ENCODE measurements at regions not wholly inside any gene's neighbourhood (a gene's known extent, or its start where the extent isn't known, plus 50 kb on each side); places are given as distances from the start of the nearest gene placed in this dataset.

DNA sequence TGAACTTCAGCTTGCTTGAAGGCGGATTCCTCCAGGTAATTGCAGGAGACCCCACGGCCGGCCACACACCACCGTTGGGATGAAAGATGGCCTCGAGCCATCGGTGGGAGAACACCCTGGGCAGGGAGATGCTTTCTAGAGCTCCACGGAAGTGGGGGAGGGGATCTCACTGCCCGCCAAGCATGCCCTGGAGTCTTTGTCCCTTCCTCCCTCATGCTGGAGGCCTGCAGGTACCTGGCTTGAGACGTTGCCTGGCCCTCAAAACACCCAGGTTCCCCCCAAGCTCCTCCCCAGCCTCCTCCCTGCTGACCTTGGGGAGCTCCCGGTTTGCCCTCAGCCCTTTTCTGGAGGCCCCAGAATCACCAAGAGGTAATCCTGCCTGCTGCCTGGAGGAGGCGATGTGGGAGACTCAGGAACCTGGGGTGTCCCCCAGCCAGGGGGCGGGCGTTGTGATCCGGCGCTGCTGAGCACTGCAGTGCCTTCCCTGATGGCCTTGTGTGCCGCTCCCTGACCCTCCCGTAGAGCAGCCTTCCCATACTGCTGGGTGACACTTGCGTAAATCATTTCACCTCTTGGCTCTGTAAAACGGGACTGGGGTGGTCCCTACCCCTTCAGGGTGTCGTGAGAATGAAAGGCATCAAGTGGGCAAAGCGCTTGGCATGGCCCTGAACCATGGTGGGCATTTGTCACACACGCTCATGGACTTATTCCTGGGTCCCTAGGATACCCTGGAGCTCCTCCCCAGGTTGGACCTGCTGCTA lies 91.4 kb downstream of the CEBPB start:
- Mint-ChIP-seq H3K27ac (no peak overlapping the region), H3K4me1 (ENCODE audit: low read depth) (peaks cover 43% of the 10 kb centered on the region), H3K9me3 (no peaks in the 10 kb centered on the region), H3K27me3 (ENCODE audit: low read depth) (peaks cover 6% of the 10 kb centered on the region), H3K36me3 (ENCODE audit: insufficient read depth in 2 of 2) (no peaks in the 10 kb centered on the region), H3K4me3 (no peak overlapping the region)
- DNase-seq (peak in 1 of 2 donors; percentile 33), ATAC-seq (replicated peaks in 1 of 2) (no peak)

- Mint-ChIP-seq H3K27me3 (ENCODE audit: low read depth) (peaks cover 9% of the 10 kb centered on the region), H3K9me3 (no peaks in the 10 kb centered on the region), H3K4me1 (ENCODE audit: low read depth) (peaks cover 43% of the 10 kb centered on the region), H3K36me3 (ENCODE audit: insufficient read depth in 2 of 2) (no peaks in the 10 kb centered on the region), H3K4me3 (no peak overlapping the region), H3K27ac (no peak overlapping the region)
- DNase-seq = no peak
- no peak for ATAC-seq (replicated peaks in 1 of 2)
Observed at GRCh38 chr20:50282592-50283241, 92.1 kb downstream of the CEBPB start.

- DNase-seq (no peak), ATAC-seq (replicated peaks in 1 of 2) (no peak)
- no peaks in the 10 kb centered on the region for H3K9me3 Mint-ChIP-seq
- no peaks in the 10 kb centered on the region for H3K36me3 Mint-ChIP-seq (ENCODE audit: insufficient read depth in 2 of 2)
- peaks cover 43% of the 10 kb centered on the region for H3K4me1 Mint-ChIP-seq (ENCODE audit: low read depth)
- no peak overlapping the region for H3K4me3 Mint-ChIP-seq
- H3K27me3 Mint-ChIP-seq (ENCODE audit: low read depth) = peaks cover 8% of the 10 kb centered on the region
- H3K27ac Mint-ChIP-seq = no peak overlapping the region
Observed at GRCh38 chr20:50283370-50283769, 92.7 kb downstream of the CEBPB start.

DNA sequence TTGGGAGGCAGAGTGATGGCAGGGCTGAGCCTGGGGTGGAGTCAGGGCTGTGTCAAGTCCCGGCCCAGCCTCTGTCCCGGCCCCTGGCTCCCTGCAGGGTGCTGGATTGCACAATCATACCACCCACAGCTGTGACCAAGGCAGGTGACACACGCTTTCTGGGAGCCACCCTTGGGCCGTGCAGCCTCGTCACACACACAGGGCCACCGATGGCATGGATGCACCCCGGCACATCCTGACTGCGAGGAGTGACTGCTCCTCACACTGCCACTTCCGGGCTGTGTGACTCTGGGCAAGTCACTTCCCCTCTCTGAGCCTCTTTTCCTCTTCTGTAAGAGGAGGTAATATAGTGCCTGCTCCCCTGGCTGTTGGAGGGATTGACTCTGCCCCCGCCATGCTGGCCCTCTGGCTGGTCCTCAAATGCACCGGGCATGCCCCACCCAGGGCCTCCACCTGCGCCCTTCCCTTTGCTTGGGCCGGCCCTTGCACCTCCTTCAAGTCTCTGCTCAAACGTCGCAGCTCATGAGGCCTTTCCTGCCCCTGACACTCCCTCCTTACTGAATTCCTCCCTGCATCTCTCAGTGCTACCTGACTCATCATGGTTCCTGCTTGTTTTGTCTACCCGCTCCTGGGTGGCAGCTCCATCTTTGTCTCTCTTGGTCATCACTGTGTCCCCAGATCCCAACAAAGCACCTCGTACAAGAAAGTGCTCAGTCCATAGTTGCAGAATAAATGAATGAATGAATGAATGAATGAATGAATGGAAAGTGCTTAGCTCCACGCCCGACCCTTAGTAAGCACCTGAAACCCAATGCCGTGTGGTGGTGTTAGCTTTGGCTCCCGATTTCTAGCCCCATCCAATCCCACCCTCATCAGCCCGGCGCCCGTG lies 93.5 kb downstream of the CEBPB start:
- no peaks in the 10 kb centered on the region for H3K9me3 Mint-ChIP-seq
- DNase-seq = peak; percentile 57 to 69

DNA sequence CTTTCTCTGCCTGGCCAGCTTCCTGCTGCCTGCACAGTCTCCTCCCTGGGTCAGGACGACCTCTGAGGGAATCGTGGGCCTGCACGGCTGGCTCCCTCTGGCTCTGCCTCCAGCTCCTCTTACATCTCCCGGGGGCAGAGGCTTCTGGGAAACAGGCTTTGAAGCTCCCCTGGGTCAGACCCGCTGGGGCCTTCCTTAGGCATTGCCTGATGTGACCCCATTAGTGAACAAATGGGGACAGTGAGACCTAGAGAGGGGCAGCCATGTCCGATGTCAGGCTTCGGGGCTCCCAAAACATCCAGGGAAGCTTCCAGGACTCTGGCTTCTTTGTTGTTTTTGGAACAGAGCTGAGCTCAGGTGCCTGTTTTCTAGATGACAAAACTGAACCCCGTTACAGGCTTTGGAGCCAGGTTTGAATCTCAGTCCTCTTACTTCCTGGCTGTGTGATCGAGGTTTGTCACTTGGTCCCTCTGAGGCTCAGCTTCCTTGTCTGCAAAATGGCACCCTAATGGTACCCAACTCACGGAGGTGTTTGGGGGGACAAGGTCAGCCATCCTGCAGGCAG lies 94.3 kb downstream of the CEBPB start:
- Mint-ChIP-seq H3K27me3 (ENCODE audit: low read depth) (peaks cover 10% of the 10 kb centered on the region), H3K27ac (peak overlapping the region; percentile 96), H3K4me3 (peak overlapping the region; percentile 58 to 78), H3K9me3 (no peaks in the 10 kb centered on the region), H3K36me3 (ENCODE audit: insufficient read depth in 2 of 2) (no peaks in the 10 kb centered on the region), H3K4me1 (ENCODE audit: low read depth) (peaks cover 43% of the 10 kb centered on the region)
- no peak for ATAC-seq (replicated peaks in 1 of 2)
- DNase-seq = no peak

More for the DNA sequence above, 93.5 kb downstream of the CEBPB start:
- H3K4me1 Mint-ChIP-seq (ENCODE audit: low read depth) = peaks cover 43% of the 10 kb centered on the region
- ATAC-seq (replicated peaks in 1 of 2) = peak; percentile 61 to 76
- H3K27me3 Mint-ChIP-seq (ENCODE audit: low read depth) = peaks cover 6% of the 10 kb centered on the region
- peak overlapping the region; percentile 72 for H3K27ac Mint-ChIP-seq
- H3K36me3 Mint-ChIP-seq (ENCODE audit: insufficient read depth in 2 of 2) = no peaks in the 10 kb centered on the region
- peak overlapping the region; percentile 28 to 33 for H3K4me3 Mint-ChIP-seq

DNA sequence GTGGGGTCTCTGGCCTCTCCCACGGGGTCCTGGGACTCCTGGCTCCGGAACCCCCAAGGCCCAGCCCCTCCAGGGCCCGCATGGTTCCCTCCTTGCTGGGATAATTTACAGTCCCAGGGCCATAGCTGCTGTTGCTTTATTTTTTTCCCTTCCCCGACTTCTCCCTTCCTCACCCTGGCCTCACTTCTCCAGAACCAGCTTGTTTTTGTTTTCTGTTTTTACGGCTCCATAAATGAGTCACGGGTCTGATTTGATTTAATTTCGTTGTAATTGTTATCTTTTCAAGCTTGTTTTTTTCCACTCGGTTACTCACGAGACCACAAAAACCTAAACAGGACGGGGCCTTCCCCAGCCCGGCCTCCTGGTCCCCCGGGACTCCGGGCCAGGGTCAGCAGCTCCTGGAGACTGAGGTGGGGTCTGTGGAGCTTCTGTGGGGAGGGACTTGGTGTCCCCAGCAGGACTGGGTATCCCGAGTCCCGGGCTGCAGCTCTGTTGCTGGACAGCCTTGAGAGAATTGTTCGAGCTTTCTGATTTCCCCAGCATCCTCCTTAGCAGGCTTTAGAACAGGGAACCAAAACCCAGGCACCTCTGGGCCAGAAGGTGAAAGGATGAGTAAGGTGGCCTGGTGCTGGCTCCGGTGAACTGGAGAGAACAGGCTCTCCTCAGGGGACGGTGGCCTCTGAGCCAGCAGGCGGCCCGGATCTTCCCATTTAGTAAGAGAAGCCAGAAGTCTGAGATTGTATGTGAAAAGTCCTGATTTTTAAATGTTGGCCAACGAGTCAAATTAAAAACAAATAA lies 94.9 kb downstream of the CEBPB start:
- peak; percentile 62 to 67 for ATAC-seq (replicated peaks in 1 of 2)
- Mint-ChIP-seq H3K4me3 (peak overlapping the region; percentile 58 to 78), H3K36me3 (ENCODE audit: insufficient read depth in 2 of 2) (no peaks in the 10 kb centered on the region), H3K9me3 (no peaks in the 10 kb centered on the region), H3K27ac (peak overlapping the region; percentile 96), H3K4me1 (ENCODE audit: low read depth) (peaks cover 43% of the 10 kb centered on the region), H3K27me3 (ENCODE audit: low read depth) (peaks cover 13% of the 10 kb centered on the region)
- peak; percentile 47 to 63 for DNase-seq

DNA sequence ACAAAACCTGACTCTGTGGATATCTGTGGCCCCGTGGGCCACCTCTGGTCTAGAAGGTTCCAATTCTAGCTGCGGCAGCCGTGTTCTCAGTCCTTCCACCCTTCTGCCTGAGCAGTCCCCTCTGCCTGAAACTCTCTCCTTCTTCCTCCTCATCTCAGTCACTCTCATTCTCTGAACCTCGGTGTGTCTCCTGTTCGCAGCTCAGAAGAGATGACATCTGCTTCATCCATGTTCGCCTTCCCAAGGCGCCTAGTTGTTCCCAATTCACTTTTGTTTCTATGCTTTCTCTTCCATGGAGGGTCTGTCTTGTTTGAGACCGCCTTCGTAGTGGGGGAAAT lies 95.5 kb downstream of the CEBPB start:
- DNase-seq = no peak
- Mint-ChIP-seq H3K36me3 (ENCODE audit: insufficient read depth in 2 of 2) (no peaks in the 10 kb centered on the region), H3K4me1 (ENCODE audit: low read depth) (peaks cover 43% of the 10 kb centered on the region), H3K27me3 (ENCODE audit: low read depth) (peaks cover 19% of the 10 kb centered on the region), H3K27ac (peak overlapping the region; percentile 96), H3K9me3 (no peaks in the 10 kb centered on the region), H3K4me3 (peak overlapping the region; percentile 9 to 78)
- peak; percentile 16 to 19 for ATAC-seq (replicated peaks in 1 of 2)

DNA sequence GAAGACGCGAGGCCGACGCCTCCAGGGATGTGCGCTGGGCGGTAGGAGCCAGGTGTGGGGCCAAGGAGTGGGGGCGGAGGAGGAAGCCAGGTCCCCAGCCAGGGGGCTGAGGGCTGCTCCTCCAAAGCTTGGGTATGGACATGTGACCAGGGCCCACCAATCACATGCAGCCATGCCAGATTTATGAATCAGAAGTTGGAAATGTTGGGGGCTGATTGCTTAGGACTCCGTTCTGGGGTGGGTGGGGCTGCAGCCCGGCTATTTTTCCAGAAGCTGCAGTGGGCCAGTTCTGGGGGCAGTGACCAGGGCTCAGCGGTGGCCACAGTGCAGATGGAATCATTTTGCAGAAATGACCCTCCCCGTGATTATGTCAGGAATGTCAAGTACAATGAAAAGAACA lies 96.0 kb downstream of the CEBPB start:
- Mint-ChIP-seq H3K9me3 (no peaks in the 10 kb centered on the region), H3K4me1 (ENCODE audit: low read depth) (peaks cover 43% of the 10 kb centered on the region)
- ATAC-seq (replicated peaks in 1 of 2) = peak; percentile 9 to 14

DNA sequence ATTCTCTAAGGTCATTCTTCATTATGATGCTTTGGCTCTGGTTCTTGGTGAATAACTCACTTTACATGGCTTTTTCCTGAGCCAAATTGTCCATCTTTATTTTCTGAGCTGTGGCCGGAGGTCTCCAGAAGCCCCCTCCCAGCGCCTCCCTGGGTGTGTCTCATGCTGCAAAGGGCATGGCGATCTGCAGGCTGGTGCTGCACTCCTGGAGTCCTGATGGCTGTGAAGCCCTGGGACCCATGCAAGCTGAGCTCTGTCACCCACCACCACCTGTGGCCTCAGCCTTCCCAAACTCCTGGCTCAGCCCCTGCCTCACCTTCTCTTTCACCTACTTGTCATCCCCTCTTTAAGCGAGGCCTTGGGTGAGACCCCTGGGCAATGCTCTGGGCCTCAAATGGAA lies 96.9 kb downstream of the CEBPB start:
- DNase-seq (no peak), ATAC-seq (replicated peaks in 1 of 2) (no peak)
- Mint-ChIP-seq H3K36me3 (ENCODE audit: insufficient read depth in 2 of 2) (no peaks in the 10 kb centered on the region), H3K27me3 (ENCODE audit: low read depth) (peaks cover 20% of the 10 kb centered on the region), H3K4me3 (no peak overlapping the region), H3K27ac (no peak overlapping the region), H3K4me1 (ENCODE audit: low read depth) (peaks cover 43% of the 10 kb centered on the region), H3K9me3 (no peaks in the 10 kb centered on the region)

More for the DNA sequence above, 96.0 kb downstream of the CEBPB start:
- H3K27ac Mint-ChIP-seq = peak overlapping the region; percentile 96
- peaks cover 20% of the 10 kb centered on the region for H3K27me3 Mint-ChIP-seq (ENCODE audit: low read depth)
- H3K36me3 Mint-ChIP-seq (ENCODE audit: insufficient read depth in 2 of 2) = no peaks in the 10 kb centered on the region
- DNase-seq = peak in 1 of 2 donors; percentile 15
- H3K4me3 Mint-ChIP-seq = peak overlapping the region in 1 of 2 donors; percentile 78

- DNase-seq = no peak
- no peak for ATAC-seq (replicated peaks in 1 of 2)
- no peaks in the 10 kb centered on the region for H3K36me3 Mint-ChIP-seq (ENCODE audit: insufficient read depth in 2 of 2)
- H3K4me1 Mint-ChIP-seq (ENCODE audit: low read depth) = peaks cover 36% of the 10 kb centered on the region
- no peak overlapping the region for H3K4me3 Mint-ChIP-seq
- no peak overlapping the region for H3K27ac Mint-ChIP-seq
- H3K9me3 Mint-ChIP-seq = no peaks in the 10 kb centered on the region
- H3K27me3 Mint-ChIP-seq (ENCODE audit: low read depth) = peaks cover 20% of the 10 kb centered on the region
Observed at GRCh38 chr20:50288128-50288623, 97.5 kb downstream of the CEBPB start.

DNA sequence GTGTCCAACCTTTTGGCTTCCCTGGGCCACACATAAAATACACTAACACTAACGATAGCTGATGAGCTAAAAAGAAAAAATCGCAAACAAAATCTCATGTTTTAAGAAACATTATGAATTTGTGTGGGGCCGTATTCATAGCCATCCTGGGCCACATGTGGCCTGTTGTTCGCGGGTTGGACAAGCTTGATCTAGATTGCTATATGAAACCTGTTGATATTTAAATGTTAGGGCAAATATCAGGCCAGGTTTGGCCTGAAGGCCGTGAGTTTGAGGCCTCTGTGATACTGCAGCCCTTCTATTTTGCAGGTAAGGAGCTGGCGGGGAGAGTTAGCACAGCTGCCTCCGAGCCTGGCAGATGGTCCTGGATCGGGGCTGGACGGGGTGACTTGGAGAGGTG lies 99.0 kb downstream of the CEBPB start:
- no peak overlapping the region for H3K4me3 Mint-ChIP-seq
- no peaks in the 10 kb centered on the region for H3K36me3 Mint-ChIP-seq (ENCODE audit: insufficient read depth in 2 of 2)
- DNase-seq (no peak), ATAC-seq (replicated peaks in 1 of 2) (no peak)
- no peaks in the 10 kb centered on the region for H3K9me3 Mint-ChIP-seq
- H3K27ac Mint-ChIP-seq = no peak overlapping the region
- peaks cover 20% of the 10 kb centered on the region for H3K27me3 Mint-ChIP-seq (ENCODE audit: low read depth)
- H3K4me1 Mint-ChIP-seq (ENCODE audit: low read depth) = peaks cover 24% of the 10 kb centered on the region

GRCh38 chr20:50290112-50290511 lies 99.5 kb downstream of the CEBPB start:
- Mint-ChIP-seq H3K27me3 (ENCODE audit: low read depth) (peaks cover 20% of the 10 kb centered on the region), H3K36me3 (ENCODE audit: insufficient read depth in 2 of 2) (no peaks in the 10 kb centered on the region), H3K9me3 (no peaks in the 10 kb centered on the region), H3K4me1 (ENCODE audit: low read depth) (peaks cover 18% of the 10 kb centered on the region), H3K4me3 (no peak overlapping the region), H3K27ac (no peak overlapping the region)
- DNase-seq = no peak
- ATAC-seq (replicated peaks in 1 of 2) = no peak

Measured in activated T-cell treated with anti-CD3 and anti-CD28 coated beads, Interleukin-2, amount 50 U/mL, for 72 hours (primary cell).